Heart left ventricle (tissue), 13 donors: ENCODE measurements at regions not wholly inside any gene's neighbourhood (a gene's known extent, or its start where the extent isn't known, plus 50 kb on each side); places are given as distances from the start of the nearest gene placed in this dataset.

Experiments
- CTCF ChIP-seq, 12 donors: fragments of 200-600 bp; sonication (generic) in 4 of 12; IDR thresholded peaks; one replicate each; pipeline versions ENCODE4 v1.5.0 to v1.8.0; 2018 to 2022; ENCODE audit warnings: antibody characterized with exemption in 12 of 12, mild to moderate bottlenecking in 5 of 12
- POLR2A ChIP-seq, 2 donors: fragments of 450-650 bp; IDR thresholded peaks; one replicate each; pipeline ENCODE4 v1.6.1; 2017; ENCODE audit warnings: antibody characterized with exemption in 2 of 2, mild to moderate bottlenecking in 2 of 2, moderate library complexity in 2 of 2
- donor health status: ischemic (EF 13 %, LVEDD 7.1; RV severe dilation, severe dysfunction).
- donor health status: DM: no; HTN: yes; CAD: no.
- donor health status: DM: no; HTN: no; CAD: no.
- donor health status: ischemic (EF 25% LVEDD 6.9; RV normal size, moderate dysfunction).
- donor health status: ischemic (EF 25% LVEDD 5.7; RV mildly dilated, moderate dysfunction).
- donor health status: ischemic (EF 35%, LVEDD 5.7; RV mildly dilated, moderate dysfunction).
- donor health status: nonischemic (EF 11% LVEDD 7.7; RV severe dilation, severe dysfunction).
- donor health status: DM: yes; HTN: yes; CAD: no.
- donor health status: PGD.
- donor health status: ischemic (EF 29% LVEDD 5.4; RV normal size, mild dysfunction).
- donor health status: nonischemic (EF 23%, LVEDD 6.1; RV moderate dilation, normal function).

- TF ChIP-seq POLR2A (IDR thresholded peaks at IDR 0.05) (no peak), CTCF (IDR thresholded peaks at IDR 0.05) (no peak)
Measured at GRCh38 chr12:17507336-17507735, 582.7 kb downstream of the RERGL start.
